ENCODE measurements at regions not wholly inside any gene's neighbourhood (a gene's known extent, or its start where the extent isn't known, plus 50 kb on each side); places are given as distances from the start of the nearest gene placed in this dataset.

DNA sequence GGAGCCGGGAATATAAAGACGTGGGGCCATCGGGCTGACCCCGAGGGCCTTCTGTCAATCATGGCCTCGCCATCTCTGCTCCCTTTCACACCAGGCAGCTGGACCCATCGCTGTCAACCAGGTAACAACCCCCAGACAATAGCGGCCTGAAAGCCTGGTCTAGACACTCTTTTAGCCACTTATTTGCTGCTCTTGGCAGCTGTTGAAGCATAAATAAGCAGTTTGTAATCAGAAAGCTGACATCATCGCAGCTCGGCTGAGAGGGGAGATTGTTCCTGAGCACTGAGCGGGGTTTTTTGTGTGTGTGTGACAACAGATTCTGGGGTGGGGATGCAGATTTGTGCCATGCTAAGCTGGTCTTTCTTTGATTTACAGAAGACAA, 423.6 kb upstream of the POU3F3 start:
- no peaks in the 10 kb centered on the region for H3K27me3 ChIP-seq
- no peaks in the 10 kb centered on the region for H3K9me3 ChIP-seq (replicated peaks in 1 of 3)
- intact Hi-C loops (cut with DNase I) = no loop called here
- H3K27ac ChIP-seq = no peak overlapping the region
- WGBS, 4 donors = 63 to 74% (median 69%) methylated on average over 10 of the region's 10 CpGs
- no peak for TF ChIP-seq POLR2A (IDR thresholded peaks at IDR 0.05)
- TF ChIP-seq, protein P1, sequence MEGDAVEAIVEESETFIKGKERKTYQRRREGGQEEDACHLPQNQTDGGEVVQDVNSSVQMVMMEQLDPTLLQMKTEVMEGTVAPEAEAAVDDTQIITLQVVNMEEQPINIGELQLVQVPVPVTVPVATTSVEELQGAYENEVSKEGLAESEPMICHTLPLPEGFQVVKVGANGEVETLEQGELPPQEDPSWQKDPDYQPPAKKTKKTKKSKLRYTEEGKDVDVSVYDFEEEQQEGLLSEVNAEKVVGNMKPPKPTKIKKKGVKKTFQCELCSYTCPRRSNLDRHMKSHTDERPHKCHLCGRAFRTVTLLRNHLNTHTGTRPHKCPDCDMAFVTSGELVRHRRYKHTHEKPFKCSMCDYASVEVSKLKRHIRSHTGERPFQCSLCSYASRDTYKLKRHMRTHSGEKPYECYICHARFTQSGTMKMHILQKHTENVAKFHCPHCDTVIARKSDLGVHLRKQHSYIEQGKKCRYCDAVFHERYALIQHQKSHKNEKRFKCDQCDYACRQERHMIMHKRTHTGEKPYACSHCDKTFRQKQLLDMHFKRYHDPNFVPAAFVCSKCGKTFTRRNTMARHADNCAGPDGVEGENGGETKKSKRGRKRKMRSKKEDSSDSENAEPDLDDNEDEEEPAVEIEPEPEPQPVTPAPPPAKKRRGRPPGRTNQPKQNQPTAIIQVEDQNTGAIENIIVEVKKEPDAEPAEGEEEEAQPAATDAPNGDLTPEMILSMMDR (IDR thresholded peaks at IDR 0.05) = no peak
- no peaks in the 10 kb centered on the region for H3K36me3 ChIP-seq (replicated peaks in 1 of 2)
- H3K4me3 ChIP-seq = no peak overlapping the region
- no peaks in the 10 kb centered on the region for H3K4me1 ChIP-seq (replicated peaks in 1 of 2)
- DNase-seq = no peak

DNA sequence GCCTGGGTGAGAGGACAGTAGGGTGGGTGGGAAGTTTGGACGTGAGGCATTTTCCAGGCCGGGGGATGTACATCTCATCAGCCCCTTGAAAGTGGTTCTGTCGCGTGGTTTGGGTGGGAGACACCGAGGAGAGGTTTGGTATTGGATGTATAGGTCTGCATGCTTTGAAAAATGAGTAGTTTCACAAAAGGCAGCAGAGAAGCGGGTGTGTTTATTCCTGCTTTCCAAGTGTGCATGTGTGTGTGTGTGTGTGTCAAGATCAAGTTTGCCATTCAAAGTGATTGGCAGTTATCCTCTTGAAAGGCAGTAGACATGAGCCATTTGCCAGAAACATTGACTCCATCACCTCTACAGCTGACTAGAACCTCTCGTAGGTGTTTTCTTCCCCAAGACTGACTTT, 423.1 kb upstream of the POU3F3 start:
- 71 to 83% (median 79%) methylated on average over 7 of the region's 7 CpGs for WGBS, 4 donors
- H3K4me3 ChIP-seq = no peak overlapping the region
- no peaks in the 10 kb centered on the region for H3K27me3 ChIP-seq
- no peak for DNase-seq
- no peaks in the 10 kb centered on the region for H3K36me3 ChIP-seq (replicated peaks in 1 of 2)
- TF ChIP-seq, protein P1 (IDR thresholded peaks at IDR 0.05) = no peak
- TF ChIP-seq POLR2A (IDR thresholded peaks at IDR 0.05) = no peak
- H3K27ac ChIP-seq = no peak overlapping the region
- no peaks in the 10 kb centered on the region for H3K9me3 ChIP-seq (replicated peaks in 1 of 3)
- no peaks in the 10 kb centered on the region for H3K4me1 ChIP-seq (replicated peaks in 1 of 2)
- intact Hi-C loops (cut with DNase I) = no loop called here

DNA sequence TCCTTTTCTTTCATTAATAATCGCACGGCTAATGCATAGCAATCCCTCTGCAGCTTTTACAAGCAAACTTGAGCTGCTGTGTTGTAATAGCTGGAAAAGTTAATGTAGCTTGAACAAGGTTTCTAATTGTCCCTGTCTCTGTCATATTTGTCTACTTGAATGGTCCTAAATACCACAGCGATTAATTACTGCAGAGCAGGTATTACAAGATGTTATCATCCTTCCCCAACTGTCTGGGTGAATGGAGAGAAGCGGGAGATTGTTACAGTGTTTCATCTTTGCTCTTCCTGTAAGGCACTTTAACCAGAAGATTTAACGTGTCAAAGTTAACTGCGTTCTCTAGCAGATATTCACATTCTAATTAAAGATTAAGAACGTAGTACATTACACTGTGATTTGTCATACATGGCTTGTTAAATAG, 422.2 kb upstream of the POU3F3 start:
- WGBS, 4 donors = 69 to 77% (median 73%) methylated on average over 7 of the region's 7 CpGs
- no peak overlapping the region for H3K27ac ChIP-seq
- TF ChIP-seq POLR2A (IDR thresholded peaks at IDR 0.05) = no peak
- TF ChIP-seq, protein P1 (IDR thresholded peaks at IDR 0.05) = no peak
- no peaks in the 10 kb centered on the region for H3K4me1 ChIP-seq (replicated peaks in 1 of 2)
- no peaks in the 10 kb centered on the region for H3K36me3 ChIP-seq (replicated peaks in 1 of 2)
- H3K27me3 ChIP-seq = no peaks in the 10 kb centered on the region
- intact Hi-C loops (cut with DNase I) = no loop called here
- H3K4me3 ChIP-seq = no peak overlapping the region
- DNase-seq = no peak
- H3K9me3 ChIP-seq (replicated peaks in 1 of 3) = no peaks in the 10 kb centered on the region

DNA sequence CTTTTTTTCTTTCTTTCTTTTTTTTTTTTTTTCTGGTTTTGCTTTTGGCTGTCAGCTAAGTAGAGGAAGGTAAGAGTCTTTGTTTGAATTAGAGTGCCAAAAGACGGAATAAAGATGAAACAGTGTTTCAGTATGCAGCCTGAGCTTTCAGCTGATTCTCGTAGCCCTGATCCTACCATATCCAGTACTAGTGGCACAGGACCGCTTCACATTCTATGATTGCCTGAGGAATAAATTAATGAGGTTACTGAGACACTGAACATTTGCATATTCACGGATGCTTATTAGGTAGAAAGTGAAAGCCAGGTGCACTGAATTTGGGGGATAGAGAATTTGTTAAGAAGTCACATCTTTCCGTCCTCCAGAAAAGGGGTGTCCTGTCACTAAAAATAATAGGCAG, 421.5 kb upstream of the POU3F3 start:
- DNase-seq = no peak
- no peaks in the 10 kb centered on the region for H3K36me3 ChIP-seq (replicated peaks in 1 of 2)
- H3K4me3 ChIP-seq = no peak overlapping the region
- TF ChIP-seq, protein P1 (IDR thresholded peaks at IDR 0.05) = no peak
- TF ChIP-seq POLR2A (IDR thresholded peaks at IDR 0.05) = no peak
- 70 to 81% (median 72%) methylated on average over 5 of the region's 5 CpGs for WGBS, 4 donors
- no peaks in the 10 kb centered on the region for H3K27me3 ChIP-seq
- H3K27ac ChIP-seq = no peak overlapping the region
- H3K4me1 ChIP-seq (replicated peaks in 1 of 2) = no peaks in the 10 kb centered on the region
- no peaks in the 10 kb centered on the region for H3K9me3 ChIP-seq (replicated peaks in 1 of 3)
- intact Hi-C loops (cut with DNase I) = no loop called here
